PC-9 (cell line): ENCODE measurements at regions not wholly inside any gene's neighbourhood (a gene's known extent, or its start where the extent isn't known, plus 50 kb on each side); places are given as distances from the start of the nearest gene placed in this dataset.

ENCODE experiments used
- EZH2 ChIP-seq: fragments of 200-600 bp; sonication (generic); IDR thresholded peaks from 2 replicates; pipeline ENCODE4 v1.8.0; 2017; ENCODE audit warnings: antibody characterized with exemption, low read depth
- TF ChIP-seq, protein P1 (sequence below): fragments of 200-600 bp; sonication (generic); conservative IDR thresholded peaks from 2 replicates; pipeline ENCODE4 v1.6.1; 2017; ENCODE audit warnings: mixed run types, antibody characterized with exemption, mild to moderate bottlenecking, moderate library complexity

GRCh38 chr4:43754566-43754965 is 694.0 kb downstream of the KCTD8 start:
- TF ChIP-seq, protein P1, sequence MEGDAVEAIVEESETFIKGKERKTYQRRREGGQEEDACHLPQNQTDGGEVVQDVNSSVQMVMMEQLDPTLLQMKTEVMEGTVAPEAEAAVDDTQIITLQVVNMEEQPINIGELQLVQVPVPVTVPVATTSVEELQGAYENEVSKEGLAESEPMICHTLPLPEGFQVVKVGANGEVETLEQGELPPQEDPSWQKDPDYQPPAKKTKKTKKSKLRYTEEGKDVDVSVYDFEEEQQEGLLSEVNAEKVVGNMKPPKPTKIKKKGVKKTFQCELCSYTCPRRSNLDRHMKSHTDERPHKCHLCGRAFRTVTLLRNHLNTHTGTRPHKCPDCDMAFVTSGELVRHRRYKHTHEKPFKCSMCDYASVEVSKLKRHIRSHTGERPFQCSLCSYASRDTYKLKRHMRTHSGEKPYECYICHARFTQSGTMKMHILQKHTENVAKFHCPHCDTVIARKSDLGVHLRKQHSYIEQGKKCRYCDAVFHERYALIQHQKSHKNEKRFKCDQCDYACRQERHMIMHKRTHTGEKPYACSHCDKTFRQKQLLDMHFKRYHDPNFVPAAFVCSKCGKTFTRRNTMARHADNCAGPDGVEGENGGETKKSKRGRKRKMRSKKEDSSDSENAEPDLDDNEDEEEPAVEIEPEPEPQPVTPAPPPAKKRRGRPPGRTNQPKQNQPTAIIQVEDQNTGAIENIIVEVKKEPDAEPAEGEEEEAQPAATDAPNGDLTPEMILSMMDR = no peak
- no peak for TF ChIP-seq EZH2
